HepG2 (cell line): ENCODE measurements at regions not wholly inside any gene's neighbourhood (a gene's known extent, or its start where the extent isn't known, plus 50 kb on each side); places are given as distances from the start of the nearest gene placed in this dataset.

ENCODE experiments used
- ATAC-seq: fragments of 200-7000 bp; cut with Tn5 transposase; 3 replicates; pipeline ENCODE4 v1.9.1; 2020; ENCODE audit warnings: mild to moderate bottlenecking, moderate library complexity
- BruUV-seq: library from RNA; stranded (reverse); fragments of 400-500 nt; replicated peaks from 2 replicates; lab custom pipeline; 2021; lab: Mats Ljungman, UMichigan
- CTCF ChIA-PET: fragments of 300-600 bp; formaldehyde crosslinking; extraction: SDS; loops from one replicate; lab custom pipeline; 2021; ENCODE audit warnings: low total read pairs, inconsistent platforms, low intra/inter-chr PET ratio; lab: Yijun Ruan, JAX
- POLR2A ChIA-PET: fragments of 350-600 bp; sonication (Branson Sonifier 250); formaldehyde crosslinking; loops from one replicate; lab custom pipeline; 2020; ENCODE audit warnings: antibody characterized with exemption, inconsistent platforms; lab: Yijun Ruan, JAX
- DNase-seq: peaks from one replicate; pipeline ENCODE4 v3.0.0-alpha.2; 2015; ENCODE audit warnings: low spot score
- FAIRE-seq: peaks from 3 replicates; lab custom pipeline; 2011; peaks lifted over from hg19 to GRCh38; lab: Jason Lieb, UNC
- H2AFZ ChIP-seq: one replicate; pipeline ENCODE4 v1.6.1; 2011; ENCODE audit warnings: low read length, inconsistent platforms
- H3K27ac ChIP-seq: fragments of 300-600 bp; 3 replicates; pipeline ENCODE4 v1.8.0; 2011; ENCODE audit warnings: mixed run types, mild to moderate bottlenecking, mixed read lengths, low read length, inconsistent platforms; ENCODE audit not compliant: insufficient read depth; ENCODE audit errors: extremely low read length
- H3K27me3 ChIP-seq, 2 experiments: fragments of 200-600 bp in 1 of 2; 2 replicates in 1 of 2; 3 replicates in 1 of 2; pipeline versions ENCODE4 v1.6.0 to v1.8.0; 2011; ENCODE audit warnings: low read length in 2 of 2, mild to moderate bottlenecking in 2 of 2, moderate library complexity in 2 of 2, inconsistent platforms in 1 of 2; ENCODE audit not compliant: insufficient read depth in 2 of 2, control insufficient read depth in 1 of 2
- H3K36me3 ChIP-seq, 2 experiments: fragments of 200-600 bp in 1 of 2; replicated peaks in 1 of 2; 2 replicates in 1 of 2; 3 replicates in 1 of 2; pipeline versions ENCODE4 v1.5.1 to v1.8.0; 2011; ENCODE audit warnings: low read length in 2 of 2, inconsistent platforms in 1 of 2; ENCODE audit not compliant: insufficient read depth in 2 of 2, control insufficient read depth in 1 of 2
- H3K4me1 ChIP-seq: 2 replicates; pipeline ENCODE4 v1.5.1; 2012; ENCODE audit warnings: low read length, inconsistent platforms; ENCODE audit not compliant: insufficient read depth
- H3K4me2 ChIP-seq: 2 replicates; pipeline ENCODE4 v1.6.0; 2011; ENCODE audit warnings: low read depth, low read length, inconsistent platforms
- H3K4me3 ChIP-seq, 3 experiments: fragments of 200-600 bp in 1 of 3; sonication (generic), shearing (Covaris generic) in 1 of 3; replicated peaks in 1 of 3; 2 replicates each; pipeline ENCODE4 v1.5.1; 2011 to 2016; ENCODE audit warnings: low read length in 3 of 3, inconsistent platforms in 2 of 3, low read depth in 2 of 3, mild to moderate bottlenecking in 2 of 3, control low read depth in 1 of 3, mixed read lengths in 1 of 3; ENCODE audit not compliant: insufficient read depth in 1 of 3
- H3K79me2 ChIP-seq: one replicate; pipeline ENCODE4 v1.6.1; 2011; ENCODE audit warnings: low read length, inconsistent platforms; ENCODE audit not compliant: insufficient read depth
- H3K9ac ChIP-seq: 2 replicates; pipeline ENCODE4 v1.6.0; 2011; ENCODE audit warnings: mild to moderate bottlenecking, low read depth, low read length, inconsistent platforms; ENCODE audit not compliant: insufficient read depth
- H3K9me3 ChIP-seq: 2 replicates; pipeline ENCODE4 v1.5.1; 2012; ENCODE audit warnings: mild to moderate bottlenecking, low read length
- H4K20me1 ChIP-seq: 2 replicates; pipeline ENCODE4 v1.6.0; 2011; ENCODE audit warnings: inconsistent platforms, mild to moderate bottlenecking, low read length, moderate library complexity; ENCODE audit not compliant: insufficient read depth
- LCORL ChIP-seq, 2 experiments: fragments of 450-650 bp in 1 of 2; sonication (generic) in 1 of 2; formaldehyde crosslinking in 1 of 2; IDR thresholded peaks; 2 replicates each; pipeline versions ENCODE4 v1.5.0 to v1.6.1; 2017 to 2020; ENCODE audit warnings: antibody characterized with exemption in 1 of 2, missing genetic modification reagents in 1 of 2
- MAFF ChIP-seq: IDR thresholded peaks from 2 replicates; pipeline ENCODE4 v1.6.1; 2011; ENCODE audit warnings: low read depth, low read length, improper control_type of control experiment
- ZFP36 ChIP-seq: fragments of 150-350 bp; IDR thresholded peaks from 2 replicates; pipeline ENCODE4 v1.6.1; 2018; ENCODE audit warnings: borderline replicate concordance, low read length, low read depth; ENCODE audit not compliant: partially characterized antibody
- ZNF205 ChIP-seq: IDR thresholded peaks from 2 replicates; pipeline ENCODE4 v1.6.1; 2018; ENCODE audit warnings: missing biosample characterization, missing genetic modification reagents
- ZNF337 ChIP-seq: sonication (generic); formaldehyde crosslinking; IDR thresholded peaks from 2 replicates; pipeline ENCODE4 v1.5.1; 2020; ENCODE audit warnings: missing genetic modification reagents, low read depth, mild to moderate bottlenecking, borderline replicate concordance
- ZNF7 ChIP-seq: IDR thresholded peaks from 2 replicates; pipeline ENCODE4 v1.6.1; 2016; ENCODE audit warnings: missing biosample characterization, missing genetic modification reagents
- ZNF878 ChIP-seq: sonication (generic); formaldehyde crosslinking; IDR thresholded peaks from 2 replicates; pipeline ENCODE4 v1.8.1; 2023; ENCODE audit warnings: mild to moderate bottlenecking, missing genetic modification reagents, moderate library complexity
- WGBS: methylation state at CpG from one replicate; pipeline ENCODE4 v1.1.6; 2017; ENCODE audit warnings: low lambda C conversion rate; 5-methylcytosine and 5-hydroxymethylcytosine counted together
- in situ Hi-C: cut with HindIII; loops from 2 replicates; pipeline ENCODE4 v1.10.0; 2017; ENCODE audit warnings: low pct_unique_long_range_greater_than_20kb; ENCODE audit not compliant: extremely low pct_ligation_motif_present
- intact Hi-C: fragments of 100-400 bp; cut with micrococcal nuclease; formaldehyde crosslinking; loops from one replicate; pipeline ENCODE4 v1.10.0; 2022; ENCODE audit not compliant: unreplicated experiment
- TF ChIP-seq, protein P1 (sequence below): sonication (generic); formaldehyde crosslinking; IDR thresholded peaks from 2 replicates; pipeline ENCODE4 v1.5.0; 2020; ENCODE audit warnings: missing genetic modification reagents
- TF ChIP-seq, protein P2 (sequence below): sonication (generic); formaldehyde crosslinking; IDR thresholded peaks from 2 replicates; pipeline ENCODE4 v1.8.0; 2022; ENCODE audit warnings: mild to moderate bottlenecking, missing genetic modification reagents; ENCODE audit not compliant: insufficient replicate concordance
- TF ChIP-seq, protein P3 (sequence below): sonication (generic); formaldehyde crosslinking; conservative IDR thresholded peaks from 2 replicates; pipeline ENCODE4 v1.4.0; 2020; ENCODE audit warnings: missing genetic modification reagents

DNA sequence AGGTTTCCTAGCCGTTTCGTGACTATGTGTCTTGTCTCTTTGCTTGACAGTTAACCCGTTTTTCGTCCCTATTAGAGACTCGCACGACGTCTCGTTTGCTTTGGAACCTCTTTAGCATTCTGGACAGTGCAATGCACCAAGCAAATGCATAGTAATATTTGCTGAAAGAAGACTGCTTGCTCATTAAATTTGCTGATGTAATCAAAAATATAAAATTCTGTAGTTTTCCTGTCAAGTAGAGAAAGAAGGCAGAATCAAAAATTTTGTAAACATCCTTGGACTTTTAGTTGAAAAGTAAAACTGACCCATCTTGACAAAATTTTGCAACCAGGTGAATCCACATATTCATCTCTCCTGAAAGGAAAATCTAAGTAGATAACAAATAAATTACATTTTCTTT, 106.9 kb upstream of the RAPGEF2 start (continued):
- TF ChIP-seq MAFF (peak; percentile 98), ZFP36 (no peak)
- TF ChIP-seq, protein P1, sequence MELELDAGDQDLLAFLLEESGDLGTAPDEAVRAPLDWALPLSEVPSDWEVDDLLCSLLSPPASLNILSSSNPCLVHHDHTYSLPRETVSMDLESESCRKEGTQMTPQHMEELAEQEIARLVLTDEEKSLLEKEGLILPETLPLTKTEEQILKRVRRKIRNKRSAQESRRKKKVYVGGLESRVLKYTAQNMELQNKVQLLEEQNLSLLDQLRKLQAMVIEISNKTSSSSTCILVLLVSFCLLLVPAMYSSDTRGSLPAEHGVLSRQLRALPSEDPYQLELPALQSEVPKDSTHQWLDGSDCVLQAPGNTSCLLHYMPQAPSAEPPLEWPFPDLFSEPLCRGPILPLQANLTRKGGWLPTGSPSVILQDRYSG (CRISPR knock-in tag), result no peak

DNA sequence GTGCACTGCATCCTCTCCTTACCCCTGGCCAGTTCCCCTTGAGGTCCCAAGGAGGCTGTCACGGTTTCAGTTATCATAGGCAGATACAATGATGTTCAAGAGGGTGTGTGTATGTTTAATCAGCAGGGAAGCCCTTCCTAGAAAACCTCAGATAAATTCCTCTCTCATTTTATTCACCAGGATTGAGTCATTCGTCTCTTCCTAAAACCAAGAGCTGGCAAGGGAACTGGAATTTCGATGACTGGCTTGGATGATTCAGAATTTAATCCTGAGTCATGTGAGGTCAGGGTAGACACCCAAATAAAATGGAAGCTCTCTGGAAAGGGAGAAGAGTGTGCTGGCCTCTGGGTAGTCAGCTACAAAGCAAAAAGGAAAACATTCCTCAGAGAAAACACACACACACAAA, 106.2 kb upstream of the RAPGEF2 start:
- H3K79me2 ChIP-seq, result no peaks in the 10 kb centered on the region
- intact Hi-C loops, result no loop called here
- no TSS peak for BruUV-seq
- ChIA-PET POLR2A (no interaction called here), CTCF (no interaction called here)
- no peaks in the 10 kb centered on the region for H4K20me1 ChIP-seq
- H3K36me3 ChIP-seq, result no peaks in the 10 kb centered on the region
- H3K4me2 ChIP-seq, result no peak overlapping the region
- H3K27me3 ChIP-seq, result no peaks in the 10 kb centered on the region
- no peak overlapping the region for H3K9ac ChIP-seq
- ATAC-seq, result no peak
- no peak overlapping the region for H3K27ac ChIP-seq
- TF ChIP-seq ZNF7 (peak; percentile 56; the same call in 1 of the 2 replicates), ZNF337 (CRISPR knock-in tag) (no peak), ZNF878 (CRISPR knock-in tag) (no peak), LCORL (IDR thresholded peaks at IDR 0.05) (no peak), LCORL (CRISPR knock-in tag; IDR thresholded peaks at IDR 0.05) (no peak), ZNF205 (no peak)
- TF ChIP-seq, protein P2, sequence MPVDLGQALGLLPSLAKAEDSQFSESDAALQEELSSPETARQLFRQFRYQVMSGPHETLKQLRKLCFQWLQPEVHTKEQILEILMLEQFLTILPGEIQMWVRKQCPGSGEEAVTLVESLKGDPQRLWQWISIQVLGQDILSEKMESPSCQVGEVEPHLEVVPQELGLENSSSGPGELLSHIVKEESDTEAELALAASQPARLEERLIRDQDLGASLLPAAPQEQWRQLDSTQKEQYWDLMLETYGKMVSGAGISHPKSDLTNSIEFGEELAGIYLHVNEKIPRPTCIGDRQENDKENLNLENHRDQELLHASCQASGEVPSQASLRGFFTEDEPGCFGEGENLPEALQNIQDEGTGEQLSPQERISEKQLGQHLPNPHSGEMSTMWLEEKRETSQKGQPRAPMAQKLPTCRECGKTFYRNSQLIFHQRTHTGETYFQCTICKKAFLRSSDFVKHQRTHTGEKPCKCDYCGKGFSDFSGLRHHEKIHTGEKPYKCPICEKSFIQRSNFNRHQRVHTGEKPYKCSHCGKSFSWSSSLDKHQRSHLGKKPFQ (CRISPR knock-in tag), result no peak
- TF ChIP-seq, protein P3, sequence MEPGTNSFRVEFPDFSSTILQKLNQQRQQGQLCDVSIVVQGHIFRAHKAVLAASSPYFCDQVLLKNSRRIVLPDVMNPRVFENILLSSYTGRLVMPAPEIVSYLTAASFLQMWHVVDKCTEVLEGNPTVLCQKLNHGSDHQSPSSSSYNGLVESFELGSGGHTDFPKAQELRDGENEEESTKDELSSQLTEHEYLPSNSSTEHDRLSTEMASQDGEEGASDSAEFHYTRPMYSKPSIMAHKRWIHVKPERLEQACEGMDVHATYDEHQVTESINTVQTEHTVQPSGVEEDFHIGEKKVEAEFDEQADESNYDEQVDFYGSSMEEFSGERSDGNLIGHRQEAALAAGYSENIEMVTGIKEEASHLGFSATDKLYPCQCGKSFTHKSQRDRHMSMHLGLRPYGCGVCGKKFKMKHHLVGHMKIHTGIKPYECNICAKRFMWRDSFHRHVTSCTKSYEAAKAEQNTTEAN (CRISPR knock-in tag), result no peak
- TF ChIP-seq, protein P1 (CRISPR knock-in tag), result no peak
- no peak for FAIRE-seq
- DNase-seq, result no peak
- no peak overlapping the region for H2AFZ ChIP-seq
- no peaks in the 10 kb centered on the region for H3K9me3 ChIP-seq
- 0 out of 2 replicates have a peak, but pooled peaks cover 8% of the 10 kb centered on the region for H3K4me1 ChIP-seq
- in situ Hi-C loops, result no loop called here
- 9% methylated on average over 3 of the region's 3 CpGs for WGBS
- no peak overlapping the region for H3K4me3 ChIP-seq
